Mammary epithelial cell (primary cell): ENCODE measurements at regions not wholly inside any gene's neighbourhood (a gene's known extent, or its start where the extent isn't known, plus 50 kb on each side); places are given as distances from the start of the nearest gene placed in this dataset.

Experiments
- EZH2 ChIP-seq: IDR thresholded peaks from 2 replicates; pipeline ENCODE4 v1.6.1; 2012; ENCODE audit warnings: low read length, inconsistent platforms, borderline replicate concordance
- TF ChIP-seq, protein P1 (sequence below), 2 donors: IDR thresholded peaks in 1 of 2; conservative IDR thresholded peaks in 1 of 2; 2 replicates each; pipeline ENCODE4 v1.5.1; 2011 to 2012; ENCODE audit warnings: inconsistent platforms in 2 of 2, low read length in 2 of 2, mild to moderate bottlenecking in 2 of 2, control low read depth in 1 of 2, low read depth in 1 of 2; ENCODE audit not compliant: insufficient read depth in 1 of 2; ENCODE audit errors: extremely low read depth in 1 of 2

GRCh38 chr12:68387338-68387737 is 55.2 kb upstream of the MDM1 start:
- TF ChIP-seq, protein P1, sequence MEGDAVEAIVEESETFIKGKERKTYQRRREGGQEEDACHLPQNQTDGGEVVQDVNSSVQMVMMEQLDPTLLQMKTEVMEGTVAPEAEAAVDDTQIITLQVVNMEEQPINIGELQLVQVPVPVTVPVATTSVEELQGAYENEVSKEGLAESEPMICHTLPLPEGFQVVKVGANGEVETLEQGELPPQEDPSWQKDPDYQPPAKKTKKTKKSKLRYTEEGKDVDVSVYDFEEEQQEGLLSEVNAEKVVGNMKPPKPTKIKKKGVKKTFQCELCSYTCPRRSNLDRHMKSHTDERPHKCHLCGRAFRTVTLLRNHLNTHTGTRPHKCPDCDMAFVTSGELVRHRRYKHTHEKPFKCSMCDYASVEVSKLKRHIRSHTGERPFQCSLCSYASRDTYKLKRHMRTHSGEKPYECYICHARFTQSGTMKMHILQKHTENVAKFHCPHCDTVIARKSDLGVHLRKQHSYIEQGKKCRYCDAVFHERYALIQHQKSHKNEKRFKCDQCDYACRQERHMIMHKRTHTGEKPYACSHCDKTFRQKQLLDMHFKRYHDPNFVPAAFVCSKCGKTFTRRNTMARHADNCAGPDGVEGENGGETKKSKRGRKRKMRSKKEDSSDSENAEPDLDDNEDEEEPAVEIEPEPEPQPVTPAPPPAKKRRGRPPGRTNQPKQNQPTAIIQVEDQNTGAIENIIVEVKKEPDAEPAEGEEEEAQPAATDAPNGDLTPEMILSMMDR (conservative IDR thresholded peaks at IDR 0.05 in 1 of 2, IDR thresholded peaks at IDR 0.05 in 1 of 2; ENCODE audit: extremely low read depth in 1 of 2, insufficient read depth in 1 of 2, low read depth in 1 of 2, low read length in 2 of 2), result no peak
- TF ChIP-seq EZH2, result no peak
